ENCODE measurements at regions not wholly inside any gene's neighbourhood (a gene's known extent, or its start where the extent isn't known, plus 50 kb on each side); places are given as distances from the start of the nearest gene placed in this dataset.

- DNase-seq (ENCODE audit: low spot score in 2 of 2): no peak
- Mint-ChIP-seq H3K27ac (ENCODE audit: low read depth) (no peak overlapping the region), H3K9me3 (no peaks in the 10 kb centered on the region), H3K27me3 (peaks cover 59% of the 10 kb centered on the region), H3K4me1 (no peaks in the 10 kb centered on the region), H3K4me3 (no peak overlapping the region), H3K36me3 (ENCODE audit: insufficient read depth) (no peaks in the 10 kb centered on the region)
- no peak for ATAC-seq (replicated peaks; ENCODE audit: extremely low read depth, poor library complexity, severe bottlenecking)
These were observed 49.9 kb upstream of the LAPTM5 start for GRCh38 chr1:30807318-30808066.

Measured in central memory CD8-positive, alpha-beta T cell (primary cell).